ENCODE measurements at regions not wholly inside any gene's neighbourhood (a gene's known extent, or its start where the extent isn't known, plus 50 kb on each side); places are given as distances from the start of the nearest gene placed in this dataset.

DNA sequence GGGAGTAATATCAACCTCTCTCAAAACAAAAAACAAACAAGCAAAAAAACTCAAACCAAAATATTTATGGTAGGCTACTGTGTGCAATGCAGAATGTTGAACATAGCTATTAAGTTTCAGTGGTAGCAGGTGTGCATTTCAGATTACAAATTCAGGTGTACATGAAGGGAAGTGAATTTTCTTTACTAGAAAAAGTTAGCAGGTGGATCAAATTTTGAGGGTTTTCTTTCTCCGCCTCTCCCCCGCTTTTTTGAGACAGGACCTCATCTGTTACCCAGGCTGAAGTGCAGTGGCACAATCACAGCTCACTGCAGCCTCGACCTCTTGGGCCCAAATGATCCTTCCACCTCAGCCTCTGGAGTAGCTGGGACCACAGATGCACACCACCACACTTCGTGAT, 109.7 kb upstream of the GOLIM4 start:
- no peak for TF ChIP-seq CTCF (conservative IDR thresholded peaks at IDR 0.05)
- TF ChIP-seq EZH2 (IDR thresholded peaks at IDR 0.05; ENCODE audit: low read depth) = no peak

Measured in PC-9 (cell line).